Activated CD4-positive, alpha-beta T cell treated with anti-CD3 and anti-CD28 coated beads, Interleukin-2, amount 10 ng/mL, durations not matched to agents 7 days and 5 days (primary cell): ENCODE measurements at regions not wholly inside any gene's neighbourhood (a gene's known extent, or its start where the extent isn't known, plus 50 kb on each side); places are given as distances from the start of the nearest gene placed in this dataset.

Experiments used
- CTCF ChIA-PET: fragments of 350-600 bp; sonication (Branson Sonifier 250); formaldehyde crosslinking; loops from one replicate; lab custom pipeline; 2021; ENCODE audit warnings: antibody characterized with exemption; lab: Charles Lee
- POLR2A ChIA-PET: fragments of 350-600 bp; sonication (Branson Sonifier 250); formaldehyde crosslinking; loops from one replicate; lab custom pipeline; 2021; ENCODE audit warnings: antibody characterized with exemption; lab: Charles Lee
- DNase-seq: peaks from one replicate; pipeline ENCODE4 v3.0.0-alpha.2; 2020
- H3K27ac Mint-ChIP-seq: one replicate; pipeline ENCODE4 v1.8.0; 2021; ENCODE audit warnings: mild to moderate bottlenecking, moderate library complexity, mixed read lengths
- H3K27me3 Mint-ChIP-seq: one replicate; pipeline ENCODE4 v1.8.0; 2021; ENCODE audit warnings: mixed read lengths
- H3K36me3 Mint-ChIP-seq: one replicate; pipeline ENCODE4 v1.8.0; 2021; ENCODE audit warnings: low read depth, mixed read lengths
- H3K4me1 Mint-ChIP-seq: one replicate; pipeline ENCODE4 v1.8.0; 2021; ENCODE audit warnings: mixed read lengths
- H3K4me3 Mint-ChIP-seq: one replicate; pipeline ENCODE4 v1.8.0; 2021; ENCODE audit warnings: mild to moderate bottlenecking, moderate library complexity, mixed read lengths
- H3K9me3 Mint-ChIP-seq: one replicate; pipeline ENCODE4 v1.8.0; 2021; ENCODE audit warnings: mixed read lengths

GRCh38 chr3:147655236-147655635, 246.1 kb downstream of the ZIC1 start:
- Mint-ChIP-seq H3K4me1 (no peaks in the 10 kb centered on the region), H3K36me3 (no peaks in the 10 kb centered on the region), H3K27me3 (no peaks in the 10 kb centered on the region), H3K27ac (no peak overlapping the region), H3K4me3 (no peak overlapping the region), H3K9me3 (no peaks in the 10 kb centered on the region)
- CTCF ChIA-PET = no interaction called here
- POLR2A ChIA-PET = no interaction called here
- no peak for DNase-seq

GRCh38 chr3:147656023-147656422, 246.9 kb downstream of the ZIC1 start:
- H3K27ac Mint-ChIP-seq = no peak overlapping the region
- no peaks in the 10 kb centered on the region for H3K4me1 Mint-ChIP-seq
- no peak for DNase-seq
- H3K36me3 Mint-ChIP-seq = no peaks in the 10 kb centered on the region
- no peaks in the 10 kb centered on the region for H3K27me3 Mint-ChIP-seq
- H3K4me3 Mint-ChIP-seq = no peak overlapping the region
- ChIA-PET CTCF (no interaction called here), POLR2A (no interaction called here)
- H3K9me3 Mint-ChIP-seq = no peaks in the 10 kb centered on the region

GRCh38 chr3:147661916-147662315, 252.8 kb downstream of the ZIC1 start:
- no peak for DNase-seq
- POLR2A ChIA-PET = no interaction called here

GRCh38 chr3:147662705-147663104, 253.5 kb downstream of the ZIC1 start:
- Mint-ChIP-seq H3K36me3 (no peaks in the 10 kb centered on the region), H3K9me3 (no peaks in the 10 kb centered on the region), H3K4me3 (no peak overlapping the region), H3K27me3 (no peaks in the 10 kb centered on the region), H3K4me1 (no peaks in the 10 kb centered on the region), H3K27ac (no peak overlapping the region)
- CTCF ChIA-PET = no interaction called here
- DNase-seq = no peak
- POLR2A ChIA-PET = no interaction called here

More at GRCh38 chr3:147661916-147662315, 252.8 kb downstream of the ZIC1 start:
- H3K27ac Mint-ChIP-seq = no peak overlapping the region
- no peaks in the 10 kb centered on the region for H3K36me3 Mint-ChIP-seq
- no peaks in the 10 kb centered on the region for H3K9me3 Mint-ChIP-seq
- H3K4me1 Mint-ChIP-seq = no peaks in the 10 kb centered on the region
- H3K4me3 Mint-ChIP-seq = no peak overlapping the region
- CTCF ChIA-PET = no interaction called here
- no peaks in the 10 kb centered on the region for H3K27me3 Mint-ChIP-seq

DNA sequence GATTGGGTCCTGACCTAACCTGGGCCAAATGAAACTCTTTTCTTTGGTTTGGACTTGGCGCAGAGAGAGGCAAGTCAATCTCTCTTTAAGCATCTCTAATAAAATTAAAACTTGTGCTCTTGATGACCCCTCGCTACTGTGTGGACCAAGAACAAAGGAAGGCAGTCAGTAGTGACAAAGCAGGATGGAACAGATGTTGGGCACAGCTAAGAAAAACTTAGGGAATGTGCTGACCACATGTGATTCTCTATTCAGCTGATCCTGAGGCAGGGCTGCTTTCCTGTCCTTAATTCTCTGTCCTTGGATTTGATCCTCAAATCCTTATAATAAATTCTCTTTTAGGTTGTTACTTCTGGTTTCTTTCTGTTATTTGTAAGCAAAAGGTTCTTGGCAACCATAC, 259.9 kb downstream of the ZIC1 start:
- no peak for DNase-seq

GRCh38 chr3:147672035-147672434, 262.9 kb downstream of the ZIC1 start:
- no peaks in the 10 kb centered on the region for H3K27me3 Mint-ChIP-seq
- DNase-seq = no peak
- H3K9me3 Mint-ChIP-seq = no peaks in the 10 kb centered on the region
- POLR2A ChIA-PET = no interaction called here
- no peak overlapping the region for H3K27ac Mint-ChIP-seq
- CTCF ChIA-PET = no interaction called here
- no peaks in the 10 kb centered on the region for H3K4me1 Mint-ChIP-seq
- H3K36me3 Mint-ChIP-seq = no peaks in the 10 kb centered on the region
- H3K4me3 Mint-ChIP-seq = no peak overlapping the region

More for the DNA sequence above, 259.9 kb downstream of the ZIC1 start:
- no peaks in the 10 kb centered on the region for H3K4me1 Mint-ChIP-seq
- H3K27ac Mint-ChIP-seq = no peak overlapping the region
- POLR2A ChIA-PET = no interaction called here
- H3K27me3 Mint-ChIP-seq = no peaks in the 10 kb centered on the region
- no peaks in the 10 kb centered on the region for H3K9me3 Mint-ChIP-seq
- CTCF ChIA-PET = no interaction called here
- H3K36me3 Mint-ChIP-seq = no peaks in the 10 kb centered on the region
- H3K4me3 Mint-ChIP-seq = no peak overlapping the region

- POLR2A ChIA-PET = no interaction called here
- H3K27me3 Mint-ChIP-seq = no peaks in the 10 kb centered on the region
- no peaks in the 10 kb centered on the region for H3K9me3 Mint-ChIP-seq
- H3K36me3 Mint-ChIP-seq = no peaks in the 10 kb centered on the region
- no peak overlapping the region for H3K27ac Mint-ChIP-seq
- CTCF ChIA-PET = no interaction called here
- H3K4me1 Mint-ChIP-seq = no peaks in the 10 kb centered on the region
- no peak for DNase-seq
- no peak overlapping the region for H3K4me3 Mint-ChIP-seq
These were observed 263.3 kb downstream of the ZIC1 start for GRCh38 chr3:147672436-147672835.

DNA sequence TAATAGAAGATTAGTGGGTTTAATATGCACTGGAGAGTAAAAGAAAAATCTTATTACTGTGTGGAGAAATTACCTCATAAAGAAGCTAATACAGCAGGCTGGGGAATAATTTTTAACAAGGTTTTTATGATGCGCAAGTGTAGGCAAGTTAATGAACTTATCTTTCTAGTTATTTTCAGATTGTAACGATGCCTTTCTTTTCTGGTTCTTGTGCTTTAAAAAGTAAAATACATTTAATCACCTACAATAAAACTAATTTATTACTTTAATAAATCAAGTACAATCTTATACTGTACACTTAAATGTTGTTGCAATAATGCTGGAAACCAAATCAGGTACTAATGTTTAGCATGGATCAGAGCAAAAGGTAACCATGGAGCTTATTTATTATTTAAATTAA, 266.6 kb downstream of the ZIC1 start:
- CTCF ChIA-PET = no interaction called here
- H3K36me3 Mint-ChIP-seq = no peaks in the 10 kb centered on the region
- no peak for DNase-seq
- H3K4me3 Mint-ChIP-seq = no peak overlapping the region
- H3K27me3 Mint-ChIP-seq = no peaks in the 10 kb centered on the region
- H3K9me3 Mint-ChIP-seq = no peaks in the 10 kb centered on the region
- H3K27ac Mint-ChIP-seq = no peak overlapping the region
- POLR2A ChIA-PET = no interaction called here
- H3K4me1 Mint-ChIP-seq = no peaks in the 10 kb centered on the region

DNA sequence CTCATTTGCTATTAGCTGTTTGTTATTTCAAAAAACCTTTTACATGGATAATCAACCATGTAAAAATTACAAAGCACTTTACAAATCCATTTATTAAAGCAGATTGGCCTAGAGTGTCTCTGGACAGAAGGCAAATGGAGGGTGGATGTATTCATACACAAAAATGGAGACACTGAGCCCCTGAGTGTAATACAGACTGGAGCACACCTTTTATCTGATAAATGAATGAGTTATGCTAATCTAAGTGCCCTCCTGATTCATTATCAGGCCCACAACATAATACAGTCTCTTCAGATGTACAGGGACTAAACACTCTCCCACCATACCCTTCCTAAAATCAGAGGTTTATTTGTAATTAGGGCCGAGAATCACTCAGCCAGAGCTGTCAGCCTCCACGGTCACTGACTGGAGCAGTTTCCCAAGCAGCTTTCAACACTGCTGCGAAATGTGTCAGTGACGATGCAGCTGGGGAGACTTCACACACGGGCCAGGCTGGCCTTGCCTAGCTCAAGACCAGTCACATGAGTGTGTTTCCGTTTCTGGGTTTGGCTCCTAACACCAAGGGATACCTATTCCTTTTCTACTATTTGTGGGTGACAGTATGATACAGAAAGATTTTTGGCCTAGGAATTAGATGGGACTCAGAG, 271.8 kb downstream of the ZIC1 start:
- Mint-ChIP-seq H3K27me3 (no peaks in the 10 kb centered on the region), H3K36me3 (no peaks in the 10 kb centered on the region), H3K4me3 (no peak overlapping the region), H3K4me1 (no peaks in the 10 kb centered on the region), H3K9me3 (no peaks in the 10 kb centered on the region), H3K27ac (no peak overlapping the region)
- ChIA-PET CTCF (no interaction called here), POLR2A (no interaction called here)
- DNase-seq = no peak

- no peak overlapping the region for H3K27ac Mint-ChIP-seq
- no peaks in the 10 kb centered on the region for H3K4me1 Mint-ChIP-seq
- CTCF ChIA-PET = no interaction called here
- POLR2A ChIA-PET = no interaction called here
- H3K36me3 Mint-ChIP-seq = no peaks in the 10 kb centered on the region
- no peak for DNase-seq
- no peak overlapping the region for H3K4me3 Mint-ChIP-seq
- H3K27me3 Mint-ChIP-seq = no peaks in the 10 kb centered on the region
- peaks cover 2% of the 10 kb centered on the region for H3K9me3 Mint-ChIP-seq
These were observed 279.7 kb downstream of the ZIC1 start for GRCh38 chr3:147688868-147689267.

DNA sequence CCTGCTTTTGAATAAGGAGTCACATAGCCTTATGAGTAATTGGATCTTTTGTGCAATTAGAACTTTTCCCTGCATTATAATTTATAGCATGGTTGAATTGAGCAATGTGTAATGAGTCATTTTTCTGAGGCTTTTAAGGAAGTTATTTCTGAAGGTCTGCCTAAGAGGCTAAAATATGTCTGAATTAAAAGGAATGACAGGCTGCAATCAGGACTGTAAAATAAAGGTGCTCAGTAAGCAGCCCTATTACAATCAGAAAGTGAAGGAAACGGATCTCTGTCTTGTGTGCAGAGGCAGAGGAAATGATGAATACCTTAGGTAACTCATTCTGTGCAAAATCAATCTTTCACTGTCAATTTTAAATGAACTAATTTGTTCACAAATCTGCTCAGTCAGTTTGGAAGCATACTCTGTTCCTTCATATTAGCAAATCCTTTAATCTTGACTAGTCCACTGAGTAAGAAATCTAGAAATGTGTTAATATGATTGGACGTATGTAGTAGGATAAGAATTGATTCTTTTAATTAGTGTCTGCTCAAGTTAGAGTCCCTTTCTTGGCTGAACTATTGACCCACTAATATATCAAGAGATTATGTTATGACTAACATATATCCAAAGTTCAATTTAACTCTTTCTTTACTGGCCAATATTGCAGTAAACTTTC, 290.1 kb downstream of the ZIC1 start:
- no peaks in the 10 kb centered on the region for H3K27me3 Mint-ChIP-seq
- ChIA-PET CTCF (no interaction called here), POLR2A (no interaction called here)

GRCh38 chr3:147701195-147701594, 292.0 kb downstream of the ZIC1 start:
- POLR2A ChIA-PET = no interaction called here
- Mint-ChIP-seq H3K4me3 (no peak overlapping the region), H3K36me3 (no peaks in the 10 kb centered on the region), H3K9me3 (no peaks in the 10 kb centered on the region), H3K27me3 (no peaks in the 10 kb centered on the region), H3K4me1 (no peaks in the 10 kb centered on the region), H3K27ac (no peak overlapping the region)
- no peak for DNase-seq
- CTCF ChIA-PET = no interaction called here

More for the DNA sequence above, 290.1 kb downstream of the ZIC1 start:
- Mint-ChIP-seq H3K4me1 (no peaks in the 10 kb centered on the region), H3K4me3 (no peak overlapping the region), H3K27ac (no peak overlapping the region), H3K36me3 (no peaks in the 10 kb centered on the region), H3K9me3 (no peaks in the 10 kb centered on the region)
- DNase-seq = no peak

GRCh38 chr3:147702509-147702908, 293.3 kb downstream of the ZIC1 start:
- ChIA-PET CTCF (no interaction called here), POLR2A (no interaction called here)
- Mint-ChIP-seq H3K27ac (no peak overlapping the region), H3K27me3 (no peaks in the 10 kb centered on the region), H3K9me3 (no peaks in the 10 kb centered on the region), H3K4me1 (no peaks in the 10 kb centered on the region), H3K4me3 (no peak overlapping the region), H3K36me3 (no peaks in the 10 kb centered on the region)
- no peak for DNase-seq

DNA sequence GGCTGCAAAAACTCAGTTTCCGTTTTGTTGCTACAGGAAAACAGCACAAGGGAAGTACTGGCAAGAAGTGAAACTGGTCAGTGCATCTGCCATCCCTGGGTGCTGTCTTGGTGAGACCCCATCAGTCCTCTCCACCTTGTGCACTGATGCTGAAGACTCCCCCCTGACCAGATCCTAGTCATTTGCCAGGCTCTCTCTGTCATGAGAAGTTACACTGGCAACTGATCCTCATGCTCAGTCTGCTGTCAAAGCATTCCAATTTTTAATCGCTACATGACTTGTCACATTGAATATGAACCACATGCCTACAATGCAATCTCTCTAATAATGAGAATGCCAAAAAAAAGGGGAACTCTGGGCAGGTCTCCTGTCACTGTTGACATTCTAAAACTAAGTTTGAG, 296.5 kb downstream of the ZIC1 start:
- H3K9me3 Mint-ChIP-seq = no peaks in the 10 kb centered on the region
- POLR2A ChIA-PET = no interaction called here
- CTCF ChIA-PET = no interaction called here
- no peak overlapping the region for H3K4me3 Mint-ChIP-seq
- H3K27ac Mint-ChIP-seq = no peak overlapping the region
- H3K4me1 Mint-ChIP-seq = no peaks in the 10 kb centered on the region
- DNase-seq = no peak
- no peaks in the 10 kb centered on the region for H3K36me3 Mint-ChIP-seq
- no peaks in the 10 kb centered on the region for H3K27me3 Mint-ChIP-seq
